Endothelial cell (in vitro differentiated cells): ENCODE measurements at regions not wholly inside any gene's neighbourhood (a gene's known extent, or its start where the extent isn't known, plus 50 kb on each side); places are given as distances from the start of the nearest gene placed in this dataset.

Source experiments
- DNase-seq: peaks from one replicate; pipeline ENCODE4 v3.0.0; 2021; ENCODE audit warnings: low spot score
- H3K27ac Mint-ChIP-seq: one replicate; pipeline ENCODE4 v1.8.0; 2021; ENCODE audit warnings: mixed read lengths, inconsistent platforms; ENCODE audit not compliant: unreplicated experiment
- H3K27me3 Mint-ChIP-seq: one replicate; pipeline ENCODE4 v1.8.0; 2021; ENCODE audit warnings: mild to moderate bottlenecking, moderate library complexity, mixed read lengths, inconsistent platforms; ENCODE audit not compliant: unreplicated experiment
- H3K36me3 Mint-ChIP-seq: one replicate; pipeline ENCODE4 v1.8.0; 2021; ENCODE audit warnings: mild to moderate bottlenecking, low read depth, mixed read lengths, inconsistent platforms; ENCODE audit not compliant: unreplicated experiment
- H3K4me1 Mint-ChIP-seq: one replicate; pipeline ENCODE4 v1.8.0; 2021; ENCODE audit warnings: mild to moderate bottlenecking, mixed read lengths, inconsistent platforms; ENCODE audit not compliant: unreplicated experiment
- H3K4me3 Mint-ChIP-seq: one replicate; pipeline ENCODE4 v1.8.0; 2021; ENCODE audit warnings: mild to moderate bottlenecking, mixed read lengths, inconsistent platforms; ENCODE audit not compliant: unreplicated experiment
- H3K9me3 Mint-ChIP-seq: one replicate; pipeline ENCODE4 v1.8.0; 2021; ENCODE audit warnings: mixed read lengths, inconsistent platforms; ENCODE audit not compliant: unreplicated experiment
- TF ChIP-seq, protein P1 (sequence below): fragments of 200-600 bp; sonication (generic); IDR thresholded peaks from one replicate; pipeline ENCODE4 v1.5.0; 2021; ENCODE audit warnings: antibody characterized with exemption; ENCODE audit not compliant: unreplicated experiment

DNA sequence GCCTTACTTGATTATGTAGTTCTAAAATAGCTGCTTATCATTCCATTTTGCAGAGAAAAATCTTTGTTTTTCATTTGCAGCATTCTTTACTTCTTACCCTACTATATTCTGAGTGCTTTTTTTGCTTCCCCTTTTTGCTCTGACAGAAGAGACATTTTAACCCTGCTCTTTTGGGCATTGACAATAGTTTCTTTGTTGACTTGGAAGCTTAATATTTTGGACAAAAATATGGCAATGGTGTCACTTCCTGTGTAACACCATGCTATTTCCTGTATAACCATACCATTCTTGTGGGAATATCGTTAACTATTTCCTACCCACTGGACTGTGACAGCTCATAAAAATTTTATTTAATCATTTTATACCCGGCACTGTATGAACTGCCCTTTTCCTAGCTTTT, 747.1 kb downstream of the CDH8 start:
- H3K9me3 Mint-ChIP-seq: no peaks in the 10 kb centered on the region
- no peaks in the 10 kb centered on the region for H3K27me3 Mint-ChIP-seq
- H3K27ac Mint-ChIP-seq: no peak overlapping the region
- H3K4me3 Mint-ChIP-seq: no peak overlapping the region
- peaks cover 3% of the 10 kb centered on the region for H3K4me1 Mint-ChIP-seq
- no peaks in the 10 kb centered on the region for H3K36me3 Mint-ChIP-seq
- TF ChIP-seq, protein P1, sequence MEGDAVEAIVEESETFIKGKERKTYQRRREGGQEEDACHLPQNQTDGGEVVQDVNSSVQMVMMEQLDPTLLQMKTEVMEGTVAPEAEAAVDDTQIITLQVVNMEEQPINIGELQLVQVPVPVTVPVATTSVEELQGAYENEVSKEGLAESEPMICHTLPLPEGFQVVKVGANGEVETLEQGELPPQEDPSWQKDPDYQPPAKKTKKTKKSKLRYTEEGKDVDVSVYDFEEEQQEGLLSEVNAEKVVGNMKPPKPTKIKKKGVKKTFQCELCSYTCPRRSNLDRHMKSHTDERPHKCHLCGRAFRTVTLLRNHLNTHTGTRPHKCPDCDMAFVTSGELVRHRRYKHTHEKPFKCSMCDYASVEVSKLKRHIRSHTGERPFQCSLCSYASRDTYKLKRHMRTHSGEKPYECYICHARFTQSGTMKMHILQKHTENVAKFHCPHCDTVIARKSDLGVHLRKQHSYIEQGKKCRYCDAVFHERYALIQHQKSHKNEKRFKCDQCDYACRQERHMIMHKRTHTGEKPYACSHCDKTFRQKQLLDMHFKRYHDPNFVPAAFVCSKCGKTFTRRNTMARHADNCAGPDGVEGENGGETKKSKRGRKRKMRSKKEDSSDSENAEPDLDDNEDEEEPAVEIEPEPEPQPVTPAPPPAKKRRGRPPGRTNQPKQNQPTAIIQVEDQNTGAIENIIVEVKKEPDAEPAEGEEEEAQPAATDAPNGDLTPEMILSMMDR: no peak
- DNase-seq: no peak

DNA sequence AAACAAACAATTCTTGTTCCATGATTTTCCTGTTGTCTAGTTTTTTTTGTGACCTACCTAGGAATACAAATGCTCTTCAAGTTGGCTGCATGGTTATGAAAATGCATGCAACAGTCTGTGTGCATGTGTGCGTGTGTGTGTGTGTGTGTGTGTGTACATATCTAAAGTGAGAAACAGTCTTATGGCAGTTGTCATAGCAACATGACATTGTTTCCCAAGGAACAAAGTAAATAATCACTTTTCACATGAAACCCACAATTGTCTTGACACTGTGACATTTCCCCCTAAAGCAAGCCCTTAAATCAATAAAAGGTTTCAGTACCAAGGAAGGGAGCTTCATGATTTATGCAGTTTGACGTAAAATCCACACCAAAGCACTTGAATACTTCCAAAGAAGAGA, 758.4 kb downstream of the CDH8 start:
- Mint-ChIP-seq H3K4me3 (no peak overlapping the region), H3K9me3 (no peaks in the 10 kb centered on the region), H3K27ac (peak overlapping the region; percentile 25), H3K4me1 (no peaks in the 10 kb centered on the region), H3K36me3 (no peaks in the 10 kb centered on the region), H3K27me3 (no peaks in the 10 kb centered on the region)
- TF ChIP-seq, protein P1: no peak
- no peak for DNase-seq

DNA sequence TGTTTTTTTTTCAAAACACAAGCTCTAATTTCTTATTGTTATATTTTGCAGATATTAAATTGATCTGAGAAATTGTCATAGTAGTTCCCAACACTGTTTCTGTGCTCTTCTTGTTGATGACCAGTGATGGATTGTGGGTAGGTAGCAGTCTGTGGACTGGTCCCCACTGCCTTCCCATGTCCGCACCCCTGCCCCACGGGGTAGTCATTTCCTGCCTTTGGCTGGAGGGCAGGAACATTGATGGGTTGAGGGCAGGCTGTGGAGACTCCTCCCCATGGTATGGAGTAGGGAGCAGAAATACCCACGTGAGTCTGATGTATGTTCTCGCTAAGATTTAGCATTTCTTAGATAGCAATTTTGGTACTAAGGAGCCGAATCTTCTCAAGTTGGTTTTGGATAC, 762.0 kb downstream of the CDH8 start:
- no peaks in the 10 kb centered on the region for H3K36me3 Mint-ChIP-seq
- no peak for DNase-seq
- no peaks in the 10 kb centered on the region for H3K9me3 Mint-ChIP-seq
- TF ChIP-seq, protein P1: no peak
- no peaks in the 10 kb centered on the region for H3K4me1 Mint-ChIP-seq
- no peak overlapping the region for H3K27ac Mint-ChIP-seq
- no peaks in the 10 kb centered on the region for H3K27me3 Mint-ChIP-seq
- no peak overlapping the region for H3K4me3 Mint-ChIP-seq

DNA sequence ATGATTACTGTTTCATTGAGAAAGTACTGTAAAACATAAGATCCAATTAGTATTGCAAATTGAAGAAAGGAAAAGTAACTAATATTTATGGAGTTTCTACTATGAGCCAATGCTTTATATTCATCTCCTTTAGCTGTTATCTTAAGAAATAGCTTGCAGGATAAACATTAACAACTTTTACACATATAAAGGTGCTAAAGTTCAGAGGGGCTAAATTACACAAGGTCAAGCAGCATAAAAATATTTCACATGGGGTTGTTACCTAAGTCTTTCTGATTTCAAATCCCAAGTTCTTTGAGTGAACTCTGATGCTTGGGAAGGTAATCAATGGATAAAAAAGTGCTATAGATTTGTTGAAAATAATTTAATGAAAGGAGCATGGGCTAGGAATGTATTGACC, 765.5 kb downstream of the CDH8 start:
- no peaks in the 10 kb centered on the region for H3K9me3 Mint-ChIP-seq
- no peaks in the 10 kb centered on the region for H3K4me1 Mint-ChIP-seq
- no peak for DNase-seq
- no peaks in the 10 kb centered on the region for H3K27me3 Mint-ChIP-seq
- TF ChIP-seq, protein P1: no peak
- H3K27ac Mint-ChIP-seq: no peak overlapping the region
- H3K36me3 Mint-ChIP-seq: no peaks in the 10 kb centered on the region
- no peak overlapping the region for H3K4me3 Mint-ChIP-seq

GRCh38 chr16:61263400-61263799, 772.8 kb downstream of the CDH8 start:
- no peak for DNase-seq
- Mint-ChIP-seq H3K4me1 (no peaks in the 10 kb centered on the region), H3K9me3 (no peaks in the 10 kb centered on the region), H3K36me3 (no peaks in the 10 kb centered on the region), H3K27ac (no peak overlapping the region), H3K27me3 (no peaks in the 10 kb centered on the region), H3K4me3 (no peak overlapping the region)
- TF ChIP-seq, protein P1: no peak
